NCI-H1436 (cell line): ENCODE measurements at regions not wholly inside any gene's neighbourhood (a gene's known extent, or its start where the extent isn't known, plus 50 kb on each side); places are given as distances from the start of the nearest gene placed in this dataset.

Source experiments
- DNase-seq: peaks from one replicate; lab custom pipeline; 2025; lab: John Stamatoyannopoulos, UW

GRCh38 chr2:42931818-42932195 is 139.4 kb upstream of the HAAO start:
- DNase-seq: no peak

- no peak for DNase-seq
Measured at GRCh38 chr2:42931146-42931817, 138.9 kb upstream of the HAAO start.

- no peak for DNase-seq
Measured at GRCh38 chr2:42930025-42930581, 137.7 kb upstream of the HAAO start.

GRCh38 chr2:42929546-42930024 is 137.2 kb upstream of the HAAO start:
- no peak for DNase-seq

- DNase-seq: peak; percentile 20
Measured at GRCh38 chr2:42928692-42929545, 136.5 kb upstream of the HAAO start.

- DNase-seq: peak; percentile 90
Measured at GRCh38 chr2:42928161-42928691, 135.8 kb upstream of the HAAO start.

- DNase-seq: no peak
Measured at GRCh38 chr2:42927334-42928160, 135.2 kb upstream of the HAAO start.

- no peak for DNase-seq
Measured at GRCh38 chr2:42926434-42927333, 134.3 kb upstream of the HAAO start.

- DNase-seq: no peak
Measured at GRCh38 chr2:42925742-42926433, 133.5 kb upstream of the HAAO start.

- DNase-seq: no peak
Measured at GRCh38 chr2:42924418-42924886, 132.1 kb upstream of the HAAO start.

GRCh38 chr2:42923580-42924417 is 131.4 kb upstream of the HAAO start:
- DNase-seq: no peak

GRCh38 chr2:42922790-42923579 is 130.6 kb upstream of the HAAO start:
- no peak for DNase-seq

- no peak for DNase-seq
Measured at GRCh38 chr2:42922293-42922692, 129.9 kb upstream of the HAAO start.

GRCh38 chr2:42921721-42922120 is 129.3 kb upstream of the HAAO start:
- DNase-seq: no peak

GRCh38 chr2:42921147-42921520 is 128.8 kb upstream of the HAAO start:
- no peak for DNase-seq

GRCh38 chr2:42920446-42921146 is 128.2 kb upstream of the HAAO start:
- no peak for DNase-seq

GRCh38 chr2:42918671-42919318 is 126.4 kb upstream of the HAAO start:
- DNase-seq: no peak
